ENCODE measurements at regions not wholly inside any gene's neighbourhood (a gene's known extent, or its start where the extent isn't known, plus 50 kb on each side); places are given as distances from the start of the nearest gene placed in this dataset.

DNA sequence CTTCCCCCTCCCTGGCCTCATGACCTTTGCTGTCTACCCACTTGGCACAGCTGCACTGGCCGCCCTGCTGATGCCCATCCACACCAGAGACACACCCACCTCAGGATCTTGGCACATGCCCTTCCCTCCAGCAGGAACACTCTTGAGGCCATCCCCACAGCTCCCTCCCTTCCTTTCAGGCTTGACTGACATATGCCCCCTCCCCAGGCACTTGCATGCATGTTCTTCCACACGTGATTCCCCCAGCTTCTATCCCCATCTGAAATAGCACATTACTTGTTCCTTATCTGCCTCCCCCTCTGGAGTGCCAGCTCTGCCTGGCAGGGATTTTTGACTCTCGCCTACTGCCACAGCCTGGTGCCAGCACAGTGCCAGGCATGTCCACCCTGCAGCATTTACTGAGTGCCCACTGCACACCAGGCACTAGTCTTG, 98.5 kb upstream of the SLC25A33 start:
- TF ChIP-seq KAT7 (CRISPR knock-in tag; IDR thresholded peaks at IDR 0.05; ENCODE audit: borderline replicate concordance): no peak
- TF ChIP-seq, protein P1, sequence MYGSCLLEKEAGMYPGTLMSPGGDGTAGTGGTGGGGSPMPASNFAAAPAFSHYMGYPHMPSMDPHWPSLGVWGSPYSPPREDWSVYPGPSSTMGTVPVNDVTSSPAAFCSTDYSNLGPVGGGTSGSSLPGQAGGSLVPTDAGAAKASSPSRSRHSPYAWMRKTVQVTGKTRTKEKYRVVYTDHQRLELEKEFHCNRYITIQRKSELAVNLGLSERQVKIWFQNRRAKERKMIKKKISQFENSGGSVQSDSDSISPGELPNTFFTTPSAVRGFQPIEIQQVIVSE (CRISPR knock-in tag; IDR thresholded peaks at IDR 0.05; ENCODE audit: borderline replicate concordance): no peak
- TF ChIP-seq FOXK1 (CRISPR knock-in tag; IDR thresholded peaks at IDR 0.05): no peak
- TF ChIP-seq NR3C1 (CRISPR knock-in tag; conservative IDR thresholded peaks at IDR 0.05; ENCODE audit: low read depth): no peak
- TF ChIP-seq, protein P2, sequence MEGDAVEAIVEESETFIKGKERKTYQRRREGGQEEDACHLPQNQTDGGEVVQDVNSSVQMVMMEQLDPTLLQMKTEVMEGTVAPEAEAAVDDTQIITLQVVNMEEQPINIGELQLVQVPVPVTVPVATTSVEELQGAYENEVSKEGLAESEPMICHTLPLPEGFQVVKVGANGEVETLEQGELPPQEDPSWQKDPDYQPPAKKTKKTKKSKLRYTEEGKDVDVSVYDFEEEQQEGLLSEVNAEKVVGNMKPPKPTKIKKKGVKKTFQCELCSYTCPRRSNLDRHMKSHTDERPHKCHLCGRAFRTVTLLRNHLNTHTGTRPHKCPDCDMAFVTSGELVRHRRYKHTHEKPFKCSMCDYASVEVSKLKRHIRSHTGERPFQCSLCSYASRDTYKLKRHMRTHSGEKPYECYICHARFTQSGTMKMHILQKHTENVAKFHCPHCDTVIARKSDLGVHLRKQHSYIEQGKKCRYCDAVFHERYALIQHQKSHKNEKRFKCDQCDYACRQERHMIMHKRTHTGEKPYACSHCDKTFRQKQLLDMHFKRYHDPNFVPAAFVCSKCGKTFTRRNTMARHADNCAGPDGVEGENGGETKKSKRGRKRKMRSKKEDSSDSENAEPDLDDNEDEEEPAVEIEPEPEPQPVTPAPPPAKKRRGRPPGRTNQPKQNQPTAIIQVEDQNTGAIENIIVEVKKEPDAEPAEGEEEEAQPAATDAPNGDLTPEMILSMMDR (IDR thresholded peaks at IDR 0.05): no peak
- TF ChIP-seq, protein P3, sequence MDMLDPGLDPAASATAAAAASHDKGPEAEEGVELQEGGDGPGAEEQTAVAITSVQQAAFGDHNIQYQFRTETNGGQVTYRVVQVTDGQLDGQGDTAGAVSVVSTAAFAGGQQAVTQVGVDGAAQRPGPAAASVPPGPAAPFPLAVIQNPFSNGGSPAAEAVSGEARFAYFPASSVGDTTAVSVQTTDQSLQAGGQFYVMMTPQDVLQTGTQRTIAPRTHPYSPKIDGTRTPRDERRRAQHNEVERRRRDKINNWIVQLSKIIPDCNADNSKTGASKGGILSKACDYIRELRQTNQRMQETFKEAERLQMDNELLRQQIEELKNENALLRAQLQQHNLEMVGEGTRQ (CRISPR knock-in tag; IDR thresholded peaks at IDR 0.05): no peak
- TF ChIP-seq, protein P4, sequence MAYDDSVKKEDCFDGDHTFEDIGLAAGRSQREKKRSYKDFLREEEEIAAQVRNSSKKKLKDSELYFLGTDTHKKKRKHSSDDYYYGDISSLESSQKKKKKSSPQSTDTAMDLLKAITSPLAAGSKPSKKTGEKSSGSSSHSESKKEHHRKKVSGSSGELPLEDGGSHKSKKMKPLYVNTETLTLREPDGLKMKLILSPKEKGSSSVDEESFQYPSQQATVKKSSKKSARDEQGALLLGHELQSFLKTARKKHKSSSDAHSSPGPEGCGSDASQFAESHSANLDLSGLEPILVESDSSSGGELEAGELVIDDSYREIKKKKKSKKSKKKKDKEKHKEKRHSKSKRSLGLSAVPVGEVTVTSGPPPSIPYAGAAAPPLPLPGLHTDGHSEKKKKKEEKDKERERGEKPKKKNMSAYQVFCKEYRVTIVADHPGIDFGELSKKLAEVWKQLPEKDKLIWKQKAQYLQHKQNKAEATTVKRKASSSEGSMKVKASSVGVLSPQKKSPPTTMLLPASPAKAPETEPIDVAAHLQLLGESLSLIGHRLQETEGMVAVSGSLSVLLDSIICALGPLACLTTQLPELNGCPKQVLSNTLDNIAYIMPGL (CRISPR knock-in tag; IDR thresholded peaks at IDR 0.05): no peak
- TF ChIP-seq, protein P5, sequence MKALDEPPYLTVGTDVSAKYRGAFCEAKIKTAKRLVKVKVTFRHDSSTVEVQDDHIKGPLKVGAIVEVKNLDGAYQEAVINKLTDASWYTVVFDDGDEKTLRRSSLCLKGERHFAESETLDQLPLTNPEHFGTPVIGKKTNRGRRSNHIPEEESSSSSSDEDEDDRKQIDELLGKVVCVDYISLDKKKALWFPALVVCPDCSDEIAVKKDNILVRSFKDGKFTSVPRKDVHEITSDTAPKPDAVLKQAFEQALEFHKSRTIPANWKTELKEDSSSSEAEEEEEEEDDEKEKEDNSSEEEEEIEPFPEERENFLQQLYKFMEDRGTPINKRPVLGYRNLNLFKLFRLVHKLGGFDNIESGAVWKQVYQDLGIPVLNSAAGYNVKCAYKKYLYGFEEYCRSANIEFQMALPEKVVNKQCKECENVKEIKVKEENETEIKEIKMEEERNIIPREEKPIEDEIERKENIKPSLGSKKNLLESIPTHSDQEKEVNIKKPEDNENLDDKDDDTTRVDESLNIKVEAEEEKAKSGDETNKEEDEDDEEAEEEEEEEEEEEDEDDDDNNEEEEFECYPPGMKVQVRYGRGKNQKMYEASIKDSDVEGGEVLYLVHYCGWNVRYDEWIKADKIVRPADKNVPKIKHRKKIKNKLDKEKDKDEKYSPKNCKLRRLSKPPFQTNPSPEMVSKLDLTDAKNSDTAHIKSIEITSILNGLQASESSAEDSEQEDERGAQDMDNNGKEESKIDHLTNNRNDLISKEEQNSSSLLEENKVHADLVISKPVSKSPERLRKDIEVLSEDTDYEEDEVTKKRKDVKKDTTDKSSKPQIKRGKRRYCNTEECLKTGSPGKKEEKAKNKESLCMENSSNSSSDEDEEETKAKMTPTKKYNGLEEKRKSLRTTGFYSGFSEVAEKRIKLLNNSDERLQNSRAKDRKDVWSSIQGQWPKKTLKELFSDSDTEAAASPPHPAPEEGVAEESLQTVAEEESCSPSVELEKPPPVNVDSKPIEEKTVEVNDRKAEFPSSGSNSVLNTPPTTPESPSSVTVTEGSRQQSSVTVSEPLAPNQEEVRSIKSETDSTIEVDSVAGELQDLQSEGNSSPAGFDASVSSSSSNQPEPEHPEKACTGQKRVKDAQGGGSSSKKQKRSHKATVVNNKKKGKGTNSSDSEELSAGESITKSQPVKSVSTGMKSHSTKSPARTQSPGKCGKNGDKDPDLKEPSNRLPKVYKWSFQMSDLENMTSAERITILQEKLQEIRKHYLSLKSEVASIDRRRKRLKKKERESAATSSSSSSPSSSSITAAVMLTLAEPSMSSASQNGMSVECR (CRISPR knock-in tag; IDR thresholded peaks at IDR 0.05; ENCODE audit: borderline replicate concordance): no peak
- TF ChIP-seq, protein P6, sequence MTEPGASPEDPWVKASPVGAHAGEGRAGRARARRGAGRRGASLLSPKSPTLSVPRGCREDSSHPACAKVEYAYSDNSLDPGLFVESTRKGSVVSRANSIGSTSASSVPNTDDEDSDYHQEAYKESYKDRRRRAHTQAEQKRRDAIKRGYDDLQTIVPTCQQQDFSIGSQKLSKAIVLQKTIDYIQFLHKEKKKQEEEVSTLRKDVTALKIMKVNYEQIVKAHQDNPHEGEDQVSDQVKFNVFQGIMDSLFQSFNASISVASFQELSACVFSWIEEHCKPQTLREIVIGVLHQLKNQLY (CRISPR knock-in tag; IDR thresholded peaks at IDR 0.05): no peak

Measured in WTC11 (cell line).